PC-9 (cell line): ENCODE measurements at regions not wholly inside any gene's neighbourhood (a gene's known extent, or its start where the extent isn't known, plus 50 kb on each side); places are given as distances from the start of the nearest gene placed in this dataset.

ENCODE experiments used
- CTCF ChIP-seq: fragments of 200-600 bp; sonication (generic); conservative IDR thresholded peaks from 2 replicates; pipeline ENCODE4 v1.6.1; 2017; ENCODE audit warnings: mixed run types, antibody characterized with exemption, mild to moderate bottlenecking, moderate library complexity
- EZH2 ChIP-seq: fragments of 200-600 bp; sonication (generic); IDR thresholded peaks from 2 replicates; pipeline ENCODE4 v1.8.0; 2017; ENCODE audit warnings: antibody characterized with exemption, low read depth

GRCh38 chr2:235381261-235381912 lies 112.5 kb upstream of the AGAP1 start:
- no peak for TF ChIP-seq CTCF
- no peak for TF ChIP-seq EZH2
